ENCODE measurements at regions not wholly inside any gene's neighbourhood (a gene's known extent, or its start where the extent isn't known, plus 50 kb on each side); places are given as distances from the start of the nearest gene placed in this dataset.

GRCh38 chr5:72046106-72046505 lies 61.2 kb upstream of the MAP1B start:
- no peak for DNase-seq (ENCODE audit: low read depth)

DNA sequence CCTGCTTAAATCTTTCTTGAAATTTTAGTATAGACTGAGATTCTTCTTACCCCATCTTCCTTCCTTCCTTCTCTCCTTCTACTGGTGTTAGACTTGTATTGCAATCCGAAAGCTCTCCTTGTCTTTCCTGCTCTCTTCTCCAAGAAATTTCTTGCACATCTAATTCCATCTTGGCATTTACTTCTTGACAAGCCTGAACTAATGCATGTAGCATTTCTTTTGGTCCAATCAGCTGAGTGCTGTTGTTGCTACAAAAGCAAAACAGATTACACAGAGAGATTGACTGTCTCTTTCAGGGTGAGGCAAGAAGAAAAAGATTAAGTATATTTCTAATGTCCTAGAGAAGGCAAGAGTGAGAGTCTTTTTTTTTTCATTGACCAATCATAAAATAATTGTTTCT lies 51.6 kb upstream of the MAP1B start:
- DNase-seq (ENCODE audit: low read depth) = no peak

Measured in stimulated activated CD8-positive, alpha-beta memory T cell treated with anti-CD3 and anti-CD28 coated beads, Interleukin-12 subunit alpha, Interleukin-12 subunit beta, amount 100 ng/mL, for 4 hours (primary cell).